GM18520 (cell line): ENCODE measurements at regions not wholly inside any gene's neighbourhood (a gene's known extent, or its start where the extent isn't known, plus 50 kb on each side); places are given as distances from the start of the nearest gene placed in this dataset.

Source experiments
- ATAC-seq: cut with Tn5 transposase; IDR thresholded peaks from one replicate; pipeline ENCODE4 v1.9.1; 2021; ENCODE audit not compliant: unreplicated experiment

- no peak for ATAC-seq
These were observed 320.6 kb downstream of the MID1IP1 start for GRCh38 chrX:39121903-39122302.

DNA sequence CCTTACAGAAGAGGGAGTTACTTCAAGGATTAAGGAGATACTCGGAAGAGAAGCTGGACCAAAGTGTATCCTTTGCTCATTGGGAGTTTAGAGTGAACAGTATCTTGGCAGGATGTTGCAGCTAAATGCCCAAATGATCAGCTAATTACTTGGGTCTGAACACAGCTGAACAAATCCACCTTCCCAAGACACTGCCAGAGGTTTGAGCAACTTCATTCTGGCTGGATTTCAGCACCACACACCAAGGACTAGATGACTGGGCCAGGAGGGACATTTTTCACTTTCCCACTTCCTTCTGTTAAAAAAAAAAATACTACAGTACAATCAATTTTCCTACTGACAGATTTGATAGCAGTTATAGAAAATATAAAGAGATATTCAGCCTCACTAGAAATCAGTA lies 324.6 kb downstream of the MID1IP1 start:
- ATAC-seq, result no peak

DNA sequence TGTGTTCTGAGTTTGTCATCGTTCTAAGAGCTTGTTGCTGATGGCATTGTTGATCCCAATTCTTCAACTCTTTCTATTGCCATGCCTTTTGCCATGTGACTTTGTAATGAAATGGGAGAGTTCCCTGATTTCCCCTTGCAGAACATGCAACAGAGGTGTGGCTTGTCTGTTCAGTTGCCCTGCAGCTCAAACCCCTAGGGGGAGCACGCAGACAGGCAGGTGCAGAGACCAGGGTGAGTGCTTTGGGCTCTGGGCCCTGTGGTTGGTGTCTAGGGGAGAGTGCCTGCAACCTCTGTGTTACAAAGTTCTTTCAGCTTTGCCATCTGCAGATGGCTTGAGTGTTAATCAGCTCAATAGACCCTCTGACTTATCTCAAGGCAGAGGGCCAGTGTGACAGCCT lies 332.7 kb downstream of the MID1IP1 start:
- ATAC-seq, result no peak

DNA sequence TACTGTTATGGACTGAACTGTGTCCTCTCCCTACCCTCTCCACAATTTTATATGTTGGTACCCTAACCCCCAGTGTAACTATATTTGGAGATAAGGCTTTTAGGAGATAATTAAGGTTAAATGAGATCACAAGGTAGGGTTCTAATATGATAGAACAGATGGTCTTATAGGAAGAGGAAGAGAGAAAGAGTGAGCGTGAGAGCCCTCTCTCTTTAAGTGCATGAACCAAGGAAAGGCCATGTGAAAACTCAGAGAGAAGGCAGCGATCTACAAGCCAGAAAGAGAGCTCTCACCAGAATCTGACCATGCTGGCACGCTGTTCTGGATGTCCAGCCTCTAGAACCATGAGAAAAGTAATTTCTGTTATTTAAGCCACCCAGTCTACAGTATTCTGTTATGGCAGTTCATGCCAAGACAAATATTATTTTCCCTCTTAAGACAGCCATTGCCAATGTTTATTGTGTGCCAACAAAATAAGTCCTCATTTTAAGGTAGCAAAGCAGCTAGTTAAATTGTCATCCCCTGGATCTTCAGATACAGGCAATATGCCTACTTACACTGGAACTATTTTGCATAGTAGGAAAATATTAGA lies 336.2 kb downstream of the MID1IP1 start:
- no peak for ATAC-seq

- no peak for ATAC-seq
These were observed 339.3 kb downstream of the MID1IP1 start for GRCh38 chrX:39140581-39140980.

DNA sequence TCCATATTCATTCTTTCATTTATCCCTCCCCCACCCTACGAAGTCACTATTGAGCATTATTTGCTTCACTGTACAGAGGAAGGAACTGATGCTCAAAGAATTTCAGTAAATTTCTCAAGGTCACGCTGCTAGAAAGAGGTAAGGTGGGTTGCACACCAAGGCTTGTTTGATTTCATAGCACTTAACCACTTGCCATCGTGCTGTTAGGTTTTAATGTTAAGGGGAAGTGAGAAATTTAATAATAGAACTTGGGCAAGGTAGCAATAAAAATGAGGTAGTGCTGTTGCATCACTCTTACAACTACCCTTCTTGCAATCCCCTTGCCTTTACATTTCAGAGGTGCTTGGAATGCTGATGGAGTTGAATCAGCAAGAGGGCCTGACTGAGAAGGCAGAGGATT lies 343.1 kb downstream of the MID1IP1 start:
- ATAC-seq, result no peak

DNA sequence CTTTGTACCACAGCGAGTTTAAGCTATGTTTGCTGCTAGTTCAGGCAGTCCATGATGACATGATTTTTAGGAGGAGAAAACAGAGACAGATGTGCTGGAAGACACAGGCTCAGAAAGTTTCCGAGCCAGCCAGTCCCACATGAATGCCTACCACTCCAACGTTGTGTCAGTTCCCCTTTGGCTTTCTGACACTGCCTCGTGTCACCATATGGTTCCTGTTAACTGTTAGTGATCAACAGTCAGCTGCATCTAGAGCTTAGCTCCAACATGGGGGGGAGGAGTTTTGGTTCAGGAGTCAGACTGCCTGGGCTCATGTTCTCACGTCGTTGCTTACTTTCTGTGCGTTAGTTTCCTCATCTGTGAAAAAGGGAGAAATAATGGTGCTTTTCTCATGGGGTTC lies 343.7 kb downstream of the MID1IP1 start:
- ATAC-seq, result no peak

GRCh38 chrX:39145859-39146258 lies 344.6 kb downstream of the MID1IP1 start:
- no peak for ATAC-seq

DNA sequence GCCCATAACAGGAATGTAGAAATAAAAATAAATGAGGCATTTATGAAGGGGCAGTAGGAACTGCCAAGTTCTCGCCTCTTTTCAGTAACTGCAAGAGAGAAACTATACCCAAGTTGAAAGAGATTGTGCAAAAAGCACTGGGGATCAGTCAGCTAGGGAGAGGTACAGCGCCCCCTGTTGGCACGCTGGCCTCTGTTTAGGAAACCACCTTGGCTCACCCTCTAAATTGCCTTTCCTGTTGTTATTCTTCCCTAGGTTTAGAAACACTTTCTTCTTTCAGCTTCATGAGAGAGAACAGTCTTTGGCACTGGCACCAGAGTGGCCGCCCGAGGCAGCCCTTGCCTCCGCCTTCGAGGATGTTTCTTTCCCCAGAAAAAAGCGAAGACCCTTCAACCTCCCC lies 348.5 kb downstream of the MID1IP1 start:
- no peak for ATAC-seq

DNA sequence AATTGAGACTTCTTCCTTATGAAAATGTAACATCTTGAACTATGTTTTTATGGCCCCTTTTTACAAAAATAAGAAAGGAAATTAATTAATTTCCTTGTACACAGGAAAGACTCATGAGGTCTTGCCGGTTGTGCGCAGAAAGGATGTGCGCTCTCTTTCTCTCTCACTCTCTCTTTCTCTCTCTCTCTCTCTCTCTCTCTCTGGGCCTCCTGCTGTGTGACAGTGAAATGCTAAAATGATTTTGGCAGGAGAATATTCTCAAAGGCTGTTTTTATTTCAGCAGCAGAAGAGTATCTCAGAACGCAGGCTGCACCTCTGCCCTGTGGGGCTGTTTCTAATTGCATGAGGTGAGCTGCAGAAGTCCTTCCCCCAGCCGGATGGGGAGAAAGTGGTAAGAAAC lies 349.0 kb downstream of the MID1IP1 start:
- no peak for ATAC-seq

DNA sequence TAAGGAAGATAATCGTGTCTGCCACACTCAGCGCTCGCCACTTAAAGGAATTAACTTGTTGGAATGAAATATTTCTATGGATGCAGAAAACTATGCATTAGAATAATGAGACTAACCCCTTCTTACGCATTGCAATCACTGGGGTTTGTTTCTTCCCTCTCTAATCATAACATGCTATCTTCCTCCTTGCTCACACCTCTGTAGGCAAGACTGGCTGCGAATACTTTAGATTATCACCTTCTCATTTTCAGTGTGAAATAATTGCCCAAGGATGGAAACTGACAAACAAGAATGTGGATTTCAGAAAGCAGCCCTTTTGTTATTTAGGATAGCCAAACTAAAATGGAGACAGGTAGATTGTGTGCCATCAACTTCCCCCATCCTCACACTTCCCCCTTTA lies 349.4 kb downstream of the MID1IP1 start:
- ATAC-seq, result no peak

DNA sequence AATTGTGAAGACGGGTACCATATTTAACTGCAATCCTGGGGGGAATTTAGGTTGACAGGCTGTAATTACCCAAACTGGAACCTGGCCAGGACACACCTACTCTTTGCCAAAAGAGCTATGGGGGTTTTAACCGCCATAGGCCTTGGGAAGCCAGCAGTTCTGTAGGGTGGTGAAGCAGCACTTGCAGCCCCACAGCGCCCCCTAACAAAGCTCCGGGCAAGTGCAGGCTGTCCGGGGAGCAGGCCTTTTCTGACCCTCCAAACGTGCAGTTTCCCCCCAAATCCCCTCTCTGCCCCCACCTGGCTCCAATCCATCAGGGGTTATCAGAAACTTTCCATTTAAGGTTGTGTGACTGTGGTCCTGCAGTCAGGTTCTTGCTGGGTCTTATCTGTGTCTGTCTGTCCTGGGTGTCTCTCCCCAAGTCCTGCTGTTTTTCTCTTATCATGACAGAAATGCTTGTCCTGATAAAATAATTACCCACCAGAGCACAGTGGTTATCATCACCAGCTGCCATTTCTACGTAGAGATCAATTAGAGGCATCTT lies 350.9 kb downstream of the MID1IP1 start:
- no peak for ATAC-seq

GRCh38 chrX:39156051-39156450 lies 354.8 kb downstream of the MID1IP1 start:
- ATAC-seq, result no peak

GRCh38 chrX:39157006-39157405 lies 355.7 kb downstream of the MID1IP1 start:
- no peak for ATAC-seq

DNA sequence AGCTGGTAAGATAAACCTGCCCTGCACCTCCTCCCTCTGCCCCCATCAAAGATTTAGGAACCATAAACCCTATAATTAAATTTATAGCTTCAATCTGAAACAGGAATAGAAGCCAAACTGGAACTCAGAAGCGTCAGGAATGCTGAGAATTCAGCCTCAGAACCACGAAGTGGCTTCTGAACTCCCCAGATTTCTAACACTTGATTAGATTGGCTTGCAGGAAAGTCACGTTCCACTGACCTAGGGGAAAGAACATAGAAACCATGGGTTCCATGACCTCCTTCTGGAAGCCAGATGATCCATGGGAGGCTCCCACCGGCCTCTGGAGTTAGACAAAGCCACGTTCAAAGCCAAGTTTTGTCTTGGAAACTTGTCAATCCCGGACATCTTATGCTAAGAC lies 356.5 kb downstream of the MID1IP1 start:
- ATAC-seq, result no peak

- no peak for ATAC-seq
These were observed 357.8 kb downstream of the MID1IP1 start for GRCh38 chrX:39158801-39159657.

- no peak for ATAC-seq
These were observed 358.8 kb downstream of the MID1IP1 start for GRCh38 chrX:39159921-39160507.

GRCh38 chrX:39161611-39162255 lies 360.5 kb downstream of the MID1IP1 start:
- no peak for ATAC-seq

DNA sequence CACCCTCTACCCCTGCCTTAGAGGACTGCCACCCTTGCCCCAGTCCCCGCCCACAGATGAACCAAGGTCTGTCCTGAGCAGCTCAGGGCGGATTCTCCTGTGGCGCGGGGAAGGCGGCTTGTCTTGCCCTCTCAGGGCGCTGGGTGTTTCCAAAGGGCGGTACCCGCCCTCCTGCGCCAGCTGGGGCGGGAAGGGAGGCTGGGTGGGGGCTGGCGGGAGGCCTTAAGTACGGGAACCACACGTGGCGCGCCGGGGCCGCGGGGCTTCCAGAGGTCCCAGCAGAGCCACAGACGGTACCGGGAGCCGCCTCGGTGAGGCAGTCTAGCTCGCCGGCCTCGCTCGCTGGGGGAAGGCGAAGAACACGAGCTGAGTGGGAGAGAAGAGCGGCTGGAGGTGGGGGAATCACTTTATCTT lies 361.1 kb downstream of the MID1IP1 start:
- no peak for ATAC-seq

DNA sequence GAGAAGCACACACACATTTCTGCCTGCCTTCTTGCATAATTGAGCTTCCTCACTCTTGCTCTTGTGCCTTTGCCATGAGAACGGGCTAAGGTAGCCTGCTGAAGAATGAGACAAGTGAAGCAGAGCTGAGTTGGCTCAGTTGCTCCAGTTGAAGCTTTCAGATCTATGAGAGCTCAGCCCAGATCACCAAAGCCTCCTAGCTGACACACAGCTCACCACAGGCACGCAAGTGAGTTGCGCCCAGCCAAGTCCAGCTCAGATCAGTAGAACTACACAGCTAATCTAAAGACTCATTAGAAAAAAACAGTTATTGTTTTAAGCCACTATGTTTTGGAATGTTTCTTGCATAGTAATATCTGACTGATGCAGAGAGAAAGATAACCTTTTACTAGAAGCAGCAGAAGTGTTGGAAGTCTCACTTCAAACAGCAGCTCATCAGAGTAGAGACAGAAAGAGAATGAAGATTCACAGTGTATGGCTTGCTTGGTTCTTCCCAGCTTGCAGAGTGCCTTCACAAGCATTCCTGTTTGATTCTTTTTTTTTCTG lies 362.4 kb downstream of the MID1IP1 start:
- no peak for ATAC-seq

DNA sequence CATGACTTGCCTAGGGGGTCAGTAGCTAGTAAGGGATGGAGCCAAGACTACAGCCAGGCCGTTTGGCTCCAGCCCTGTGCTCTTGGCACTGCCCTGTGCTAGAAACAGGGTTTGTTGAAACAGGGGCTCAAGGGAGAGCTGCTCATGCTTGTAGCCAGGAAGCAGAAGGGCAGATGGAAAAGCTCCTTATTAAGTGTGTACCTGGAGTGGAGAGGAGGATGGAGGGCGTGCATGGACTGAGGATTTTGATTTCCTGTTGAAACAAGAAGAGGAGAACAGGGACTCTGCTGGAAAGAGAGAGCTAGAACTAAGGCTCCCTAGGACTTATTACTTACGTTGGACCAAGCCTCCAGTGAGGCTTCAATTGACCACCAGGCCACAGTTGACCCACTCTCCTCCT lies 363.0 kb downstream of the MID1IP1 start:
- ATAC-seq, result no peak
